ENCODE measurements at regions not wholly inside any gene's neighbourhood (a gene's known extent, or its start where the extent isn't known, plus 50 kb on each side); places are given as distances from the start of the nearest gene placed in this dataset.

GRCh38 chr5:2176581-2176980, 293.9 kb upstream of the IRX4 start:
- TF ChIP-seq ZFX (IDR thresholded peaks at IDR 0.05; ENCODE audit: borderline replicate concordance), result no peak
- no peak for TF ChIP-seq CTCF (IDR thresholded peaks at IDR 0.05)

GRCh38 chr5:2175842-2176404, 293.2 kb upstream of the IRX4 start:
- no peak overlapping the region for H3K27ac ChIP-seq
- TF ChIP-seq CTCF (IDR thresholded peaks at IDR 0.05) (no peak), ZFX (IDR thresholded peaks at IDR 0.05; ENCODE audit: borderline replicate concordance) (no peak)

More at GRCh38 chr5:2176581-2176980, 293.9 kb upstream of the IRX4 start:
- H3K27ac ChIP-seq, result no peak overlapping the region

GRCh38 chr5:2175041-2175440, 292.3 kb upstream of the IRX4 start:
- no peak overlapping the region for H3K27ac ChIP-seq
- TF ChIP-seq CTCF (IDR thresholded peaks at IDR 0.05) (no peak), ZFX (IDR thresholded peaks at IDR 0.05; ENCODE audit: borderline replicate concordance) (no peak)

- no peak overlapping the region for H3K27ac ChIP-seq
- TF ChIP-seq ZFX (IDR thresholded peaks at IDR 0.05; ENCODE audit: borderline replicate concordance), result no peak
- no peak for TF ChIP-seq CTCF (IDR thresholded peaks at IDR 0.05)
These were observed 291.8 kb upstream of the IRX4 start for GRCh38 chr5:2174538-2174937.

- no peak overlapping the region for H3K27ac ChIP-seq
- TF ChIP-seq CTCF (IDR thresholded peaks at IDR 0.05) (no peak), ZFX (IDR thresholded peaks at IDR 0.05; ENCODE audit: borderline replicate concordance) (no peak)
These were observed 290.6 kb upstream of the IRX4 start for GRCh38 chr5:2173151-2173834.

GRCh38 chr5:2172471-2172870, 289.7 kb upstream of the IRX4 start:
- TF ChIP-seq ZFX (IDR thresholded peaks at IDR 0.05; ENCODE audit: borderline replicate concordance) (no peak), CTCF (IDR thresholded peaks at IDR 0.05) (no peak)
- H3K27ac ChIP-seq, result no peak overlapping the region

- TF ChIP-seq CTCF (IDR thresholded peaks at IDR 0.05) (no peak), ZFX (IDR thresholded peaks at IDR 0.05; ENCODE audit: borderline replicate concordance) (no peak)
- H3K27ac ChIP-seq, result no peak overlapping the region
These were observed 288.0 kb upstream of the IRX4 start for GRCh38 chr5:2170761-2171160.
